ENCODE measurements at regions not wholly inside any gene's neighbourhood (a gene's known extent, or its start where the extent isn't known, plus 50 kb on each side); places are given as distances from the start of the nearest gene placed in this dataset.
A peak's percentile ranks its signal among the peaks of the same experiment; 100 is the strongest.

DNA sequence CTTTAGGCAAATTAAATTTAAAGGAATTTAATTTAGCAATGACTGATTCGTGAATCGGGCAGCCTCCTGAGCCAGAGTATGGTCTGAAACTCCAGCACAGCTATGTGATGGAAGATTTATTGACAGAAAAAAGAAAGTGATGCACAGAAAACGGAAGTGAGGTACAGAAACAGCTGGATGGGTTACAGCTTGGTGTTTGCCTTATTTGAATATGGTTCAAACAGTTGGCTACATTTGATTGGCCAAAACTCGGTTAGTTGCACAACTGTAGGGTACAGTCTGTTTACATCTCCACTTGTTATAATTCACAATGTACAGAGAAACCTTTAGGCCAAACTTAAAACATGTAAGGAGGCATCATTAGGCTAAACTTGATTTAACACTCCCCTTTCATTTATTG, 1716.1 kb upstream of the C9orf72 start:
- no peak for ATAC-seq
- Histone ChIP-seq H3K36me3 (no peaks in the 10 kb centered on the region), H3K27ac (no peak overlapping the region), H3K9me3 (peaks cover 3% of the 10 kb centered on the region), H3K27me3 (ENCODE audit: low read depth) (no peaks in the 10 kb centered on the region), H3K4me1 (no peaks in the 10 kb centered on the region), H3K4me3 (no peak overlapping the region)
- intact Hi-C loops (cut with DNase I), result no loop called here
- TF ChIP-seq, protein P1, sequence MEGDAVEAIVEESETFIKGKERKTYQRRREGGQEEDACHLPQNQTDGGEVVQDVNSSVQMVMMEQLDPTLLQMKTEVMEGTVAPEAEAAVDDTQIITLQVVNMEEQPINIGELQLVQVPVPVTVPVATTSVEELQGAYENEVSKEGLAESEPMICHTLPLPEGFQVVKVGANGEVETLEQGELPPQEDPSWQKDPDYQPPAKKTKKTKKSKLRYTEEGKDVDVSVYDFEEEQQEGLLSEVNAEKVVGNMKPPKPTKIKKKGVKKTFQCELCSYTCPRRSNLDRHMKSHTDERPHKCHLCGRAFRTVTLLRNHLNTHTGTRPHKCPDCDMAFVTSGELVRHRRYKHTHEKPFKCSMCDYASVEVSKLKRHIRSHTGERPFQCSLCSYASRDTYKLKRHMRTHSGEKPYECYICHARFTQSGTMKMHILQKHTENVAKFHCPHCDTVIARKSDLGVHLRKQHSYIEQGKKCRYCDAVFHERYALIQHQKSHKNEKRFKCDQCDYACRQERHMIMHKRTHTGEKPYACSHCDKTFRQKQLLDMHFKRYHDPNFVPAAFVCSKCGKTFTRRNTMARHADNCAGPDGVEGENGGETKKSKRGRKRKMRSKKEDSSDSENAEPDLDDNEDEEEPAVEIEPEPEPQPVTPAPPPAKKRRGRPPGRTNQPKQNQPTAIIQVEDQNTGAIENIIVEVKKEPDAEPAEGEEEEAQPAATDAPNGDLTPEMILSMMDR (IDR thresholded peaks at IDR 0.05), result no peak
- DNase-seq, result no peak

- Histone ChIP-seq H3K4me3 (no peak overlapping the region), H3K36me3 (no peaks in the 10 kb centered on the region), H3K27me3 (ENCODE audit: low read depth) (no peaks in the 10 kb centered on the region), H3K4me1 (no peaks in the 10 kb centered on the region), H3K9me3 (peaks cover 6% of the 10 kb centered on the region), H3K27ac (no peak overlapping the region)
- ATAC-seq (peak in 1 of 2 donors; percentile 47), DNase-seq (no peak)
- TF ChIP-seq, protein P1 (IDR thresholded peaks at IDR 0.05), result no peak
- intact Hi-C loops (cut with DNase I), result no loop called here
Observed at GRCh38 chr9:29290516-29290915, 1717.2 kb upstream of the C9orf72 start.

- no peak overlapping the region for H3K4me3 ChIP-seq
- H3K27me3 ChIP-seq (ENCODE audit: low read depth), result no peaks in the 10 kb centered on the region
- no peaks in the 10 kb centered on the region for H3K36me3 ChIP-seq
- intact Hi-C loops (cut with DNase I), result no loop called here
- TF ChIP-seq, protein P1 (IDR thresholded peaks at IDR 0.05), result no peak
- no peak for ATAC-seq
- no peaks in the 10 kb centered on the region for H3K4me1 ChIP-seq
- H3K27ac ChIP-seq, result no peak overlapping the region
- peaks cover 7% of the 10 kb centered on the region for H3K9me3 ChIP-seq
- DNase-seq, result no peak
Observed at GRCh38 chr9:29297592-29297991, 1724.3 kb upstream of the C9orf72 start.

GRCh38 chr9:29311221-29311620, 1737.9 kb upstream of the C9orf72 start:
- Histone ChIP-seq H3K27ac (no peak overlapping the region), H3K36me3 (no peaks in the 10 kb centered on the region), H3K4me3 (no peak overlapping the region), H3K4me1 (no peaks in the 10 kb centered on the region), H3K9me3 (no peaks in the 10 kb centered on the region), H3K27me3 (ENCODE audit: low read depth) (no peaks in the 10 kb centered on the region)
- intact Hi-C loops (cut with DNase I), result no loop called here
- DNase-seq (no peak), ATAC-seq (no peak)
- TF ChIP-seq, protein P1 (IDR thresholded peaks at IDR 0.05), result no peak

- intact Hi-C loops (cut with DNase I), result no loop called here
- Histone ChIP-seq H3K27ac (no peak overlapping the region), H3K4me3 (no peak overlapping the region), H3K36me3 (no peaks in the 10 kb centered on the region), H3K9me3 (no peaks in the 10 kb centered on the region), H3K4me1 (no peaks in the 10 kb centered on the region), H3K27me3 (ENCODE audit: low read depth) (no peaks in the 10 kb centered on the region)
- TF ChIP-seq, protein P1 (IDR thresholded peaks at IDR 0.05), result no peak
- no peak for ATAC-seq
- no peak for DNase-seq
Observed at GRCh38 chr9:29312327-29312726, 1739.0 kb upstream of the C9orf72 start.
